HG03571 (cell line): ENCODE measurements at regions not wholly inside any gene's neighbourhood (a gene's known extent, or its start where the extent isn't known, plus 50 kb on each side); places are given as distances from the start of the nearest gene placed in this dataset.

Experiments
- ATAC-seq: cut with Tn5 transposase; IDR thresholded peaks from one replicate; pipeline ENCODE4 v1.9.1; 2021; ENCODE audit not compliant: unreplicated experiment

GRCh38 chr4:110953191-110953590 lies 330.3 kb upstream of the PITX2 start:
- no peak for ATAC-seq

DNA sequence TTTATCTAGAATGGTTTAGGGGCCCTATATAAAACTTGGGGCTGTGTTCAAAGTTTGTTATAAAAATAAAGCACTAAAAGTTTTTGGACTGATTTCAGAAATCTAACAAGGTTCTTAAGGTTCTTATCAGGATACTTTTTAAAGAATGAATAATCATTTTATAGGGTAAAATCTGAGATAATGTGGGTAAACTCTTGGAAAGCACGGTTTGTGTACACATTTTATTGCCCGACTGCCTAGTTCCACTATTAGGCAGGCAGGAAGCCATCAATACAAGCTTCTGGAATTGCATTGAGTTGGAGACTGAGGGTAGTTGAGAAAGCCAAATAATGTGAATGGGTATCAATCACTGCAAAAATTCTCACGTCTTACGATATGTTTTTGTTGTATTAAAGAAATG lies 331.0 kb upstream of the PITX2 start:
- ATAC-seq = no peak

GRCh38 chr4:110955748-110956147 lies 332.9 kb upstream of the PITX2 start:
- ATAC-seq = no peak

- no peak for ATAC-seq
These were observed 336.3 kb upstream of the PITX2 start for GRCh38 chr4:110959041-110959643.

GRCh38 chr4:110961066-110961465 lies 338.2 kb upstream of the PITX2 start:
- ATAC-seq = no peak

DNA sequence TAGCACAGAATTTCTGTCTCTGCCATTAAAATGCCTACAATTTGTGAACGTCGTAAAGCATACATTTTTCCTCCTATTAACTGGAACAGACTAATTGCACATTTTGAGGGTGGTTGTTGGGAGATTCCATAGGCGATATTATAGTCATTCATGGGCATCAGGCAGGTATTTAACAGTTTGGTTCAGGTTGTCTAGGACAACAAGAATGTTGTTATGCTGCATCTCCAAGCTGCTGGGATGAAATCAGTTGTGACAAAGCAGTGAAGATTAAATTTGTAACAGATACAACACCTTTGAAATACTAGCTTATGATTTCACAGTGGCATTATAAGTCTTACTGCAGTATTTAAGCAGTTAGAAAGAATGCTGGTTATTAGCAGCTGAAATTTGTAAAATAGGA lies 339.7 kb upstream of the PITX2 start:
- no peak for ATAC-seq

DNA sequence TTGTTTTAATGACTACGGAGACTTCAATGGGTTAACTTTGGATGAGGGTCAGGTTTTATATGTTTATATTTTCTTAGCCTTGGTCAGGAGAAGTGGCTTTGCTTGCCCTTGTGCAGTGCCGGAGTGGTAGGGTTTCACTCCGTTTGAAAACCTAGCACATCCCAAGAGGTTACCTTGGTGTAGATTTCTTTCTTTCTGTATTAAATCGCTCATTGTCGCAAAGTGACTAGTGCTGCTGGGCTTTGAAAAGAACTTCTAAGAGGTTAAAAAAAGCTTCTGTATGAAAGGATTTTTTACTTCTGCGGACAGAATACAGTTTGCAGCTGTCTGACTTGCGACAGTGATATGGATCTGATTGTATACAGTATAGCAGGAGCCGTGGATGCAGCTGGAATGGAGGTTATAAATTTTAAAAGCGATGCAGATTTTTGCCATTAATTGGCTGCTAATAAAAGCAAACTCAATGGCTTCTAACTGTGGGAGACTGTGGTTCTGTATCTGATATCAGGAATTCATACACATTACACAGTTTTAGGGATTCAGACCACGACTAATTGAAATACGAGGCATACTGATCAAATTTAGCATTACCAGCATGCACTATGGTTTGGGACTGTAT lies 340.9 kb upstream of the PITX2 start:
- no peak for ATAC-seq

GRCh38 chr4:110967936-110968335 lies 345.1 kb upstream of the PITX2 start:
- no peak for ATAC-seq

DNA sequence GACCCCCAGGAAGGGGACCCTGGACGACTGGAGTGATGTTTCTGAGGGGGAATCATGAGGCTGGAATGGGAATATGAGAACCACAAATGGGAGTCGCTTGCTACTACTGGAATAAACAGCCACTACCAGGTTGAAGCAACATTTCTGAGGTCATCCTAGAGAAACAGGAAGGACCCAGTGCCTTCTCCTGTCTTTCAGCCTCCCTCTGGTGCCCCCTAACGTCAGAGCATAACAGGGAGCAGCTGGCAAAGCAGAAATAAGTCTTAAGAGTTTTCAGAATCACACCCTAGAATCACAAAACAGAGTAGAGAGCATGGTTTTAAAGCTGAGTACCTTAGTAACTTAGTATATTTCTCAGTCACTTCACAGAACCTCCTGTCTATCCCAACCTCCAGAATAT lies 347.8 kb upstream of the PITX2 start:
- ATAC-seq = peak; percentile 50

GRCh38 chr4:110975338-110975737 lies 352.5 kb upstream of the PITX2 start:
- no peak for ATAC-seq

- no peak for ATAC-seq
These were observed 354.7 kb upstream of the PITX2 start for GRCh38 chr4:110977554-110977953.

GRCh38 chr4:110978761-110979160 lies 355.9 kb upstream of the PITX2 start:
- ATAC-seq = no peak

DNA sequence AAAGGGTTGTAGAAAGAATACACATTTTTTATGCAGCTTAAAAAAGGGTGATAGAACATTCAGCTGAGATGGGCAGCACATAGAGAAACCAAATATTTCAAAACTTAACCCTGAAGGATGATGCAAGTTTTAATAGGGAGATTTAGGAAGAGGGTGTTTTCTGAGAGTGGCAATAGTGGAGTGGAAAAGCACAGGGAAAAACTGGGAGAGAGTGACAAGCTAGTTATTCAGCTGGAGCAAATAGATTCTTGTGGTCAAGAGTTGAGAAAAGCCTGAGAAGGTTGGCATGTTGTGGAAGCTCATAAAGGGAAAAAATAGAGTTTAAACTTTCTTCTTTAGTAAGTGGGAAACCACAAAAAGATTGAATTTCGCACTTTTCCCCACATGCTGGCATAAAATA lies 359.6 kb upstream of the PITX2 start:
- ATAC-seq = no peak

- ATAC-seq = no peak
These were observed 365.8 kb upstream of the PITX2 start for GRCh38 chr4:110988722-110989121.

DNA sequence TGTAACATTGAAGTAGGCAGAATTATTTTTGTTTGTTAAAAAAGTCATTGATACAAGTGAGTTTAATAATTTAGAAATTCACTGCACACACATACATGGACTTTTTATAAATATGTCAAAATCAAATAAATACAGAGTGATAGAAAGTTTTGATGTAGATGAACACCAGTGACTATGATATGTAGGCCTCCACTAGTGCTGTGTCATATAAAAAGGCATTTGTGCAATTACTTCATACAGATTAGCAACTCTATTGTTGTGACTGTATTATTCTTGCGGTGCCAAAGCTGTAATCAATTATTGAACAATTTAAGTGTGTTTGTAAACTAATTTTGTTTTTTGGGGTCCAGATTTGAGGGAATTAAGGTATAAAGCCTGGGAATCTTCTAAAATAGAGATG lies 366.2 kb upstream of the PITX2 start:
- no peak for ATAC-seq

- no peak for ATAC-seq
These were observed 371.9 kb upstream of the PITX2 start for GRCh38 chr4:110994781-110995180.

DNA sequence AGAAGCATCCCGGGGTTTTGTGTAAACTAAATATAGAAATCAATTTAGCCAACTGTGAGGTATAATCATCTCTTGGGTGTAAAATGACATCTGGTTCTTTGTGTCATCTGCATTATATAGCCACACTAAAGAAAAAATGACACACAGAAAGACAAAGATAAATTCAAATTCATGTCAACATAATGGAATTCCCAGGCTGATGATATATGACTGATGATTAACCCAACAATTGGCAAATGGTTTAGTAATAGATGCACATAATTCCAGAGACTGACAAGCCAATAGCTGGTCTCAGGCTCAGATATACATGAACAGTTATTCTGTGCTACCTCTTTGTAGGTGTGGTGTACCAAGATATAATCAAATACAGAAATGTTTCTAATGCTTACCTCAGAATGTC lies 375.4 kb upstream of the PITX2 start:
- ATAC-seq = no peak

GRCh38 chr4:111011458-111011857 lies 388.6 kb upstream of the PITX2 start:
- ATAC-seq = no peak

- ATAC-seq = no peak
These were observed 391.0 kb upstream of the PITX2 start for GRCh38 chr4:111013846-111014245.

GRCh38 chr4:111014537-111014936 lies 391.7 kb upstream of the PITX2 start:
- no peak for ATAC-seq

DNA sequence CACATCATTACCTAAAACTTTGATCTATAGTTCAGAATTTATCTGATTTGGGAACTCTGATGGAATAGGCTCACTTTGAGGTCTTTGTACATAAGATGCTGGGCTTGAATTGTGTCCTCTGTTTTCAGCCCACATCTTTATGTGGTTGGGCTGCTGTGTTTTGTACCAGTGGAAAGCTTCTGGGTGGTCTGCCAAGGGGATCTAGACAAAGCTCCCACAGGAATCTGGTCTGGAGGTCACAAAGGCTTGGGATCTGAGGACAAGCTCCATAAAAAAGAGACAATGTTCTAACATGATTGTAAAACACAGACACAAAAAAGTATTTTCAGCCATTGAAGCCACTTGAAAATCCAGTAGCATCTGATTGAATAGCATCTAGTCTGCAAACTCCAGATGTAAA lies 393.5 kb upstream of the PITX2 start:
- no peak for ATAC-seq

DNA sequence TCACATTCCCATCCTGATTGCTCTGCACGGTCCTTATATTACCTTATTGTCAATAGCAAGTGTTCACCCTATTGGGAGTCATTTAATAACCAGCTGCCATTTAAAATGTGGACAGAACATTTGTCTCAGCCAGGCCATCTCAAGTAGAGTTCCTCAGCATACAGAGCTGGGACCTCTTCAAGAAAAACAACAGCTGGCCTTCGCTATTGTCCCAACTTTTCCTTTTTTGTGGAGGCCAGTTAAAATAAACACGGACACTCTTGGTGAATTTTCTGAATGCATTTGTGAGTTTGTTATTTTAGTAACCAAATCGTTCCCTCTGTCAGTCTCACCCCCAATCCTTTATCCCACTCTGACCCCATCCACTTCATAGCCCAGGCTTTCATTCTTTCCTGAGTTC lies 395.3 kb upstream of the PITX2 start:
- no peak for ATAC-seq

GRCh38 chr4:111020476-111020875 lies 397.6 kb upstream of the PITX2 start:
- no peak for ATAC-seq
